Fibroblast of pulmonary artery (primary cell): ENCODE measurements at regions not wholly inside any gene's neighbourhood (a gene's known extent, or its start where the extent isn't known, plus 50 kb on each side); places are given as distances from the start of the nearest gene placed in this dataset.

Experiments
- DNase-seq: peaks from one replicate; pipeline ENCODE4 v3.0.0-alpha.2; 2010; ENCODE audit warnings: low read depth
- H3K4me3 ChIP-seq: replicated peaks from 2 replicates; pipeline ENCODE4 v1.5.1; 2011; ENCODE audit warnings: low read depth, mild to moderate bottlenecking, control low read depth, low read length, moderate library complexity
- CTCF ChIP-seq: IDR thresholded peaks from 2 replicates; pipeline ENCODE4 v1.5.1; 2011; ENCODE audit warnings: mild to moderate bottlenecking, control low read depth, low read length, inconsistent platforms; ENCODE audit errors: missing control alignments

- no peak overlapping the region for H3K4me3 ChIP-seq
- no peak for TF ChIP-seq CTCF
- no peak for DNase-seq
Observed at GRCh38 chr12:23337213-23337612, 612.3 kb downstream of the SOX5 start.

- no peak overlapping the region for H3K4me3 ChIP-seq
- no peak for DNase-seq
- no peak for TF ChIP-seq CTCF
Observed at GRCh38 chr12:23340351-23340750, 609.1 kb downstream of the SOX5 start.

GRCh38 chr12:23342407-23342806, 607.1 kb downstream of the SOX5 start:
- no peak overlapping the region for H3K4me3 ChIP-seq
- TF ChIP-seq CTCF: no peak
- DNase-seq: no peak

GRCh38 chr12:23349564-23349963, 599.9 kb downstream of the SOX5 start:
- H3K4me3 ChIP-seq: no peak overlapping the region
- no peak for TF ChIP-seq CTCF
- DNase-seq: no peak

- TF ChIP-seq CTCF: no peak
- DNase-seq: no peak
- no peak overlapping the region for H3K4me3 ChIP-seq
Observed at GRCh38 chr12:23350808-23351207, 598.7 kb downstream of the SOX5 start.

- no peak for TF ChIP-seq CTCF
- no peak overlapping the region for H3K4me3 ChIP-seq
- DNase-seq: no peak
Observed at GRCh38 chr12:23352670-23353069, 596.8 kb downstream of the SOX5 start.

GRCh38 chr12:23354800-23355199, 594.7 kb downstream of the SOX5 start:
- no peak overlapping the region for H3K4me3 ChIP-seq
- TF ChIP-seq CTCF: no peak
- no peak for DNase-seq
